ENCODE measurements at regions not wholly inside any gene's neighbourhood (a gene's known extent, or its start where the extent isn't known, plus 50 kb on each side); places are given as distances from the start of the nearest gene placed in this dataset.

- Histone ChIP-seq H3K4me2 (ENCODE audit: low read depth, low read length) (peak overlapping the region; percentile 63), H3K9ac (ENCODE audit: low read length) (no peak overlapping the region), H3K27me3 (replicated peaks; ENCODE audit: insufficient read depth, low read length) (no peaks in the 10 kb centered on the region), H3K9me3 (replicated peaks; ENCODE audit: insufficient read depth, low read length) (no peaks in the 10 kb centered on the region), H2AFZ (ENCODE audit: low read length) (peak overlapping the region; percentile 65), H3K4me1 (ENCODE audit: low read length) (0 out of 2 replicates have a peak, but pooled peaks cover 8% of the 10 kb centered on the region), H4K20me1 (ENCODE audit: insufficient read depth, low read length) (no peaks in the 10 kb centered on the region), H3K4me3 (ENCODE audit: low read length) (peak overlapping the region; percentile 38), H3K27ac (ENCODE audit: low read length) (peak overlapping the region; percentile 50; the same call in 1 of the 2 replicates), H3K79me2 (ENCODE audit: low read length) (no peaks in the 10 kb centered on the region), H3K9me2 (replicated peaks; ENCODE audit: insufficient read depth, low read length) (no peaks in the 10 kb centered on the region), H3K36me3 (replicated peaks; ENCODE audit: insufficient read depth, low read length) (no peaks in the 10 kb centered on the region), H3F3A (ENCODE audit: insufficient read depth, low read length) (no peaks in the 10 kb centered on the region)
- no peak for TF ChIP-seq EZH2phosphoT487 (IDR thresholded peaks at IDR 0.05; ENCODE audit: low read length)
- no peak for TF ChIP-seq CTCF (IDR thresholded peaks at IDR 0.05; ENCODE audit: low read length)
- TF ChIP-seq EZH2 (optimal IDR thresholded peaks at IDR 0.05; ENCODE audit: low read depth, low read length) = no peak
- peak; percentile 33 for DNase-seq
Measured at GRCh38 chr5:2633992-2634391, 117.5 kb downstream of the IRX2 start.

DNA sequence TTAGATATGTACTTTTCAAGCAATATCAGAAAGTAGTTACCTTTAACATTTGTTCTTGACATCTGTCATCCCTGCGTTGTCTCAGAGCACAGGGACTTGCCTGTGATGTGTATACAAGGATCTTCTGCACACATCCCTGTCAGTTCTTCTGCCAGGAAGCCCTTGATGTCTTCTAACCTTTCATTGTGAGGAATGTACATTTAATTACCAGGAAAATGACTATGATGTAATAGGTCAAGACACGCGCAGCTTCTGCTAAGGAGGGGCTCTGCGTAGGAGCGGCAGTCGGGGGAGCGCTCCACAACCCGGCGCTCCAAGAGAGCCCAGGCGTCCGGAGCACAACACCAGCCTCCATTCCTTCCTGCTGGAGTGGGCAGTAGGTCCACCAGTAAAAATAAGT lies 119.7 kb downstream of the IRX2 start:
- no peak for DNase-seq
- H3K27ac ChIP-seq (ENCODE audit: low read length) = no peak overlapping the region
- TF ChIP-seq EZH2phosphoT487 (IDR thresholded peaks at IDR 0.05; ENCODE audit: low read length) (no peak), EZH2 (optimal IDR thresholded peaks at IDR 0.05; ENCODE audit: low read depth, low read length) (no peak), CTCF (IDR thresholded peaks at IDR 0.05; ENCODE audit: low read length) (no peak)
- 0 out of 2 replicates have a peak, but pooled peaks cover 8% of the 10 kb centered on the region for H3K4me1 ChIP-seq (ENCODE audit: low read length)
- H3K9me3 ChIP-seq (replicated peaks; ENCODE audit: insufficient read depth, low read length) = no peaks in the 10 kb centered on the region
- no peaks in the 10 kb centered on the region for H3K9me2 ChIP-seq (replicated peaks; ENCODE audit: insufficient read depth, low read length)
- no peaks in the 10 kb centered on the region for H3K79me2 ChIP-seq (ENCODE audit: low read length)
- no peaks in the 10 kb centered on the region for H3K27me3 ChIP-seq (replicated peaks; ENCODE audit: insufficient read depth, low read length)
- H3K9ac ChIP-seq (ENCODE audit: low read length) = no peak overlapping the region
- no peaks in the 10 kb centered on the region for H4K20me1 ChIP-seq (ENCODE audit: insufficient read depth, low read length)
- H3K36me3 ChIP-seq (replicated peaks; ENCODE audit: insufficient read depth, low read length) = no peaks in the 10 kb centered on the region
- no peak overlapping the region for H3K4me3 ChIP-seq (ENCODE audit: low read length)
- no peaks in the 10 kb centered on the region for H3F3A ChIP-seq (ENCODE audit: insufficient read depth, low read length)
- no peak overlapping the region for H3K4me2 ChIP-seq (ENCODE audit: low read depth, low read length)
- H2AFZ ChIP-seq (ENCODE audit: low read length) = no peak overlapping the region

DNA sequence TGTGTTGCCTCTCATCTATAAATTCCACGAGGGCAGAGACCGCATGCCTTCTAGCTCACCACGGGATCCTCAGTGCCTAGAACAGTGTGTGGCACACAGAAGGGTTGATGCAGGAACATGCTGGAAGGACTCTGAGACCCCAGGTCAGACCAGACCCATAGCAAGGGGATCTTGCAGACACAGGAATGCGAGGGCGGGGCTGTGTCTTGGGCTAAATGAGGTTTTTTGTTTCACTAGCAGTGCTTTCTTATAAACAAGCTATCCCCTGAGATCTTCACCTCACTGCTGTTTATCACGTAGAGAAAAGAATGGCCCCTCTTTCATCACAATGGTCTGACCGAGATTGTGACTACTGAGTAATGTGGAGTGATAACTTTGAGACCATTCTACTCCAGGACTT lies 122.4 kb downstream of the IRX2 start:
- Histone ChIP-seq H3K27ac (ENCODE audit: low read length) (no peak overlapping the region), H3K79me2 (ENCODE audit: low read length) (no peaks in the 10 kb centered on the region), H3K4me2 (ENCODE audit: low read depth, low read length) (no peak overlapping the region), H3K27me3 (replicated peaks; ENCODE audit: insufficient read depth, low read length) (no peaks in the 10 kb centered on the region), H3K4me1 (ENCODE audit: low read length) (no peaks in the 10 kb centered on the region), H3K4me3 (ENCODE audit: low read length) (no peak overlapping the region), H2AFZ (ENCODE audit: low read length) (no peak overlapping the region), H3K36me3 (replicated peaks; ENCODE audit: insufficient read depth, low read length) (no peaks in the 10 kb centered on the region), H4K20me1 (ENCODE audit: insufficient read depth, low read length) (no peaks in the 10 kb centered on the region), H3F3A (ENCODE audit: insufficient read depth, low read length) (no peaks in the 10 kb centered on the region), H3K9me2 (replicated peaks; ENCODE audit: insufficient read depth, low read length) (no peaks in the 10 kb centered on the region), H3K9ac (ENCODE audit: low read length) (no peak overlapping the region), H3K9me3 (replicated peaks; ENCODE audit: insufficient read depth, low read length) (no peaks in the 10 kb centered on the region)
- no peak for DNase-seq
- TF ChIP-seq EZH2phosphoT487 (IDR thresholded peaks at IDR 0.05; ENCODE audit: low read length) (no peak), CTCF (IDR thresholded peaks at IDR 0.05; ENCODE audit: low read length) (no peak), EZH2 (optimal IDR thresholded peaks at IDR 0.05; ENCODE audit: low read depth, low read length) (no peak)
